MM.1S (cell line): ENCODE measurements at regions not wholly inside any gene's neighbourhood (a gene's known extent, or its start where the extent isn't known, plus 50 kb on each side); places are given as distances from the start of the nearest gene placed in this dataset.
"Not testable (repeated sequence)": the region's sequence is repeated elsewhere in the genome, so short reads cannot be mapped to it uniquely, and the experiment has no call there.

Source experiments
- DNase-seq: peaks from one replicate; pipeline ENCODE4 v3.0.0-alpha.2; 2015
- H2AFZ ChIP-seq: fragments of 300-600 bp; sonication (generic); 2 replicates; pipeline ENCODE4 v1.6.0; 2016; ENCODE audit warnings: antibody characterized with exemption, low read length
- H3F3A ChIP-seq: fragments of 300-600 bp; sonication (generic); 2 replicates; pipeline ENCODE4 v1.6.1; 2016; ENCODE audit warnings: mild to moderate bottlenecking, antibody characterized with exemption, low read length, moderate library complexity, mixed read lengths; ENCODE audit not compliant: insufficient read depth
- H3K27ac ChIP-seq: fragments of 300-600 bp; sonication (generic); 2 replicates; pipeline ENCODE4 v1.5.1; 2016; ENCODE audit warnings: mild to moderate bottlenecking, low read length
- H3K27me3 ChIP-seq: fragments of 300-600 bp; sonication (generic); replicated peaks from 2 replicates; pipeline ENCODE4 v1.6.0; 2016; ENCODE audit warnings: low read length; ENCODE audit not compliant: insufficient read depth
- H3K36me3 ChIP-seq: fragments of 300-600 bp; sonication (generic); replicated peaks from 2 replicates; pipeline ENCODE4 v1.6.1; 2016; ENCODE audit warnings: mild to moderate bottlenecking, low read length, mixed read lengths; ENCODE audit not compliant: insufficient read depth
- H3K4me1 ChIP-seq: fragments of 300-600 bp; sonication (generic); 2 replicates; pipeline ENCODE4 v1.6.1; 2016; ENCODE audit warnings: low read length, mixed read lengths
- H3K4me2 ChIP-seq: fragments of 300-600 bp; sonication (generic); 2 replicates; pipeline ENCODE4 v1.6.0; 2016; ENCODE audit warnings: low read depth, low read length
- H3K4me3 ChIP-seq: fragments of 300-600 bp; sonication (generic); 2 replicates; pipeline ENCODE4 v1.5.1; 2016; ENCODE audit warnings: low read length, mixed read lengths
- H3K79me2 ChIP-seq: fragments of 300-600 bp; sonication (generic); 2 replicates; pipeline ENCODE4 v1.6.1; 2016; ENCODE audit warnings: mixed run types, low read length, mixed read lengths
- H3K9ac ChIP-seq: fragments of 300-600 bp; sonication (generic); 2 replicates; pipeline ENCODE4 v1.6.1; 2016; ENCODE audit warnings: low read length, mixed read lengths
- H3K9me2 ChIP-seq: fragments of 300-600 bp; sonication (generic); replicated peaks from 2 replicates; pipeline ENCODE4 v1.6.1; 2016; ENCODE audit warnings: mild to moderate bottlenecking, low read length, mixed read lengths; ENCODE audit not compliant: insufficient read depth
- H3K9me3 ChIP-seq: fragments of 300-600 bp; sonication (generic); replicated peaks from 2 replicates; pipeline ENCODE4 v1.6.1; 2016; ENCODE audit warnings: mild to moderate bottlenecking, low read length, mixed read lengths; ENCODE audit not compliant: insufficient read depth
- H4K20me1 ChIP-seq: fragments of 300-600 bp; sonication (generic); 2 replicates; pipeline ENCODE4 v1.6.1; 2016; ENCODE audit warnings: mild to moderate bottlenecking, low read length, moderate library complexity, mixed read lengths; ENCODE audit not compliant: insufficient read depth
- CTCF ChIP-seq: fragments of 300-600 bp; sonication (generic); IDR thresholded peaks from 2 replicates; pipeline ENCODE4 v1.5.1; 2016; ENCODE audit warnings: antibody characterized with exemption, low read length, mixed read lengths
- EZH2 ChIP-seq: fragments of 300-600 bp; sonication (generic); optimal IDR thresholded peaks from 2 replicates; pipeline ENCODE3; 2017; ENCODE audit warnings: low read depth, mild to moderate bottlenecking, antibody characterized with exemption, low read length, mixed read lengths
- EZH2phosphoT487 ChIP-seq: fragments of 300-600 bp; sonication (generic); IDR thresholded peaks from 2 replicates; pipeline ENCODE4 v1.6.1; 2018; ENCODE audit warnings: antibody characterized with exemption, low read length

GRCh38 chr4:128648021-128648420 is 161.5 kb upstream of the JADE1 start:
- H3K27me3 ChIP-seq, result no peaks in the 10 kb centered on the region
- H3K36me3 ChIP-seq, result no peaks in the 10 kb centered on the region
- H3F3A ChIP-seq, result no peaks in the 10 kb centered on the region
- H3K27ac ChIP-seq, result no peak overlapping the region
- H3K9me3 ChIP-seq, result no peaks in the 10 kb centered on the region
- H2AFZ ChIP-seq, result no peak overlapping the region
- H4K20me1 ChIP-seq, result no peaks in the 10 kb centered on the region
- H3K79me2 ChIP-seq, result no peaks in the 10 kb centered on the region
- no peak overlapping the region for H3K4me2 ChIP-seq
- no peaks in the 10 kb centered on the region for H3K9me2 ChIP-seq
- TF ChIP-seq EZH2 (no peak), EZH2phosphoT487 (no peak), CTCF (no peak)
- H3K4me1 ChIP-seq, result peaks cover 4% of the 10 kb centered on the region
- DNase-seq, result no peak
- no peak overlapping the region for H3K4me3 ChIP-seq
- no peak overlapping the region for H3K9ac ChIP-seq

- not testable (repeated sequence) for H3K27me3 ChIP-seq, H3K9me3 ChIP-seq, H3K9me2 ChIP-seq, H3K9ac ChIP-seq, H3K36me3 ChIP-seq, H4K20me1 ChIP-seq, H2AFZ ChIP-seq, H3K4me3 ChIP-seq, H3K4me1 ChIP-seq, H3F3A ChIP-seq, H3K79me2 ChIP-seq
- peak overlapping the region; percentile 11; the same call in 1 of the 2 replicates for H3K4me2 ChIP-seq
- H3K27ac ChIP-seq, result peak overlapping the region; percentile 11; the same call in 1 of the 2 replicates
- peak; percentile 73 for DNase-seq
These were observed 162.6 kb upstream of the JADE1 start for GRCh38 chr4:128646893-128647292.

- not testable (repeated sequence) for H3F3A ChIP-seq, DNase-seq, H2AFZ ChIP-seq, H3K9ac ChIP-seq, H3K36me3 ChIP-seq, H3K9me3 ChIP-seq, H3K4me3 ChIP-seq, H3K4me2 ChIP-seq, H3K27ac ChIP-seq, H4K20me1 ChIP-seq, H3K4me1 ChIP-seq, H3K79me2 ChIP-seq, H3K9me2 ChIP-seq, H3K27me3 ChIP-seq
These were observed 164.5 kb upstream of the JADE1 start for GRCh38 chr4:128644693-128645654.

GRCh38 chr4:128644107-128644506 is 165.4 kb upstream of the JADE1 start:
- H3K9ac ChIP-seq, H3K4me3 ChIP-seq, H4K20me1 ChIP-seq, H2AFZ ChIP-seq, H3K27ac ChIP-seq, DNase-seq, H3F3A ChIP-seq, H3K9me3 ChIP-seq, H3K27me3 ChIP-seq, H3K9me2 ChIP-seq, H3K36me3 ChIP-seq, H3K4me2 ChIP-seq, H3K79me2 ChIP-seq, H3K4me1 ChIP-seq: not testable (repeated sequence)

- H3K4me1 ChIP-seq, H3K27me3 ChIP-seq, H3K9me2 ChIP-seq, H3K9ac ChIP-seq, H2AFZ ChIP-seq, DNase-seq, H4K20me1 ChIP-seq, H3K4me3 ChIP-seq, H3K27ac ChIP-seq, H3K9me3 ChIP-seq, H3F3A ChIP-seq, H3K4me2 ChIP-seq, H3K36me3 ChIP-seq, H3K79me2 ChIP-seq: not testable (repeated sequence)
These were observed 167.9 kb upstream of the JADE1 start for GRCh38 chr4:128641566-128641965.
